SU-DHL-6 (cell line): ENCODE measurements at regions not wholly inside any gene's neighbourhood (a gene's known extent, or its start where the extent isn't known, plus 50 kb on each side); places are given as distances from the start of the nearest gene placed in this dataset.

ENCODE experiments used
- H2AFZ ChIP-seq: fragments of 200-600 bp; sonication (generic); 2 replicates; pipeline ENCODE4 v1.6.1; 2014; ENCODE audit warnings: low read depth, mild to moderate bottlenecking, moderate library complexity, mixed read lengths, antibody characterized with exemption, low read length; ENCODE audit not compliant: severe bottlenecking
- H3F3A ChIP-seq: fragments of 200-600 bp; shearing (Covaris generic); 2 replicates; pipeline ENCODE4 v1.6.0; 2016; ENCODE audit warnings: antibody characterized with exemption, mild to moderate bottlenecking; ENCODE audit not compliant: insufficient read depth
- H3K27ac ChIP-seq: fragments of 200-600 bp; sonication (generic); 2 replicates; pipeline ENCODE4 v1.5.1; 2016; ENCODE audit warnings: low read depth, mild to moderate bottlenecking, low read length, moderate library complexity, mixed read lengths
- H3K27me3 ChIP-seq: fragments of 200-600 bp; sonication (generic), shearing (Covaris generic); 2 replicates; pipeline ENCODE4 v1.6.0; 2014; ENCODE audit warnings: mild to moderate bottlenecking, low read length
- H3K36me3 ChIP-seq: fragments of 200-600 bp; sonication (generic); 2 replicates; pipeline ENCODE4 v1.6.1; 2014; ENCODE audit warnings: mild to moderate bottlenecking, low read length, mixed read lengths
- H3K4me2 ChIP-seq: fragments of 300-600, 200-600 bp; shearing (Covaris generic), sonication (generic); 2 replicates; pipeline ENCODE4 v1.6.0; 2014; ENCODE audit warnings: low read length, low read depth, mild to moderate bottlenecking; ENCODE audit not compliant: poor library complexity, severe bottlenecking
- H3K4me3 ChIP-seq: fragments of 200-600 bp; sonication (generic); 2 replicates; pipeline ENCODE4 v1.5.1; 2014; ENCODE audit warnings: antibody characterized with exemption, low read length, mild to moderate bottlenecking, mixed read lengths; ENCODE audit not compliant: insufficient read depth, poor library complexity, severe bottlenecking
- H3K79me2 ChIP-seq: fragments of 200-600 bp; sonication (generic); 2 replicates; pipeline ENCODE4 v1.6.1; 2014; ENCODE audit warnings: mild to moderate bottlenecking, low read length, moderate library complexity; ENCODE audit not compliant: insufficient read depth
- H3K9ac ChIP-seq: fragments of 200-600 bp; sonication (generic); 2 replicates; pipeline ENCODE4 v1.7.0; 2014; ENCODE audit warnings: mild to moderate bottlenecking, low read length
- H3K9me2 ChIP-seq: fragments of 200-600 bp; sonication (generic); replicated peaks from 2 replicates; pipeline ENCODE4 v1.6.1; 2014; ENCODE audit warnings: low read length; ENCODE audit not compliant: insufficient read depth
- H3K9me3 ChIP-seq: fragments of 200-600 bp; sonication (generic); 2 replicates; pipeline ENCODE4 v1.6.1; 2014; ENCODE audit warnings: low read length, mixed read lengths; ENCODE audit not compliant: insufficient read depth
- H4K20me1 ChIP-seq: fragments of 200-600 bp; sonication (generic); 2 replicates; pipeline ENCODE4 v1.6.1; 2014; ENCODE audit warnings: low read depth, mild to moderate bottlenecking, antibody characterized with exemption, low read length, moderate library complexity, mixed read lengths
- EZH2phosphoT487 ChIP-seq: fragments of 200-600 bp; sonication (generic), shearing (Covaris generic); conservative IDR thresholded peaks from 2 replicates; pipeline ENCODE4 v1.6.1; 2018; ENCODE audit warnings: mild to moderate bottlenecking, antibody characterized with exemption, low read length, moderate library complexity, mixed read lengths
- TF ChIP-seq, protein P1 (sequence below): fragments of 200-600 bp; sonication (generic); IDR thresholded peaks from one replicate; pipeline ENCODE4 v1.5.1; 2017; ENCODE audit warnings: antibody characterized with exemption, mild to moderate bottlenecking, low read length, moderate library complexity; ENCODE audit not compliant: insufficient read depth, poor library complexity, severe bottlenecking

DNA sequence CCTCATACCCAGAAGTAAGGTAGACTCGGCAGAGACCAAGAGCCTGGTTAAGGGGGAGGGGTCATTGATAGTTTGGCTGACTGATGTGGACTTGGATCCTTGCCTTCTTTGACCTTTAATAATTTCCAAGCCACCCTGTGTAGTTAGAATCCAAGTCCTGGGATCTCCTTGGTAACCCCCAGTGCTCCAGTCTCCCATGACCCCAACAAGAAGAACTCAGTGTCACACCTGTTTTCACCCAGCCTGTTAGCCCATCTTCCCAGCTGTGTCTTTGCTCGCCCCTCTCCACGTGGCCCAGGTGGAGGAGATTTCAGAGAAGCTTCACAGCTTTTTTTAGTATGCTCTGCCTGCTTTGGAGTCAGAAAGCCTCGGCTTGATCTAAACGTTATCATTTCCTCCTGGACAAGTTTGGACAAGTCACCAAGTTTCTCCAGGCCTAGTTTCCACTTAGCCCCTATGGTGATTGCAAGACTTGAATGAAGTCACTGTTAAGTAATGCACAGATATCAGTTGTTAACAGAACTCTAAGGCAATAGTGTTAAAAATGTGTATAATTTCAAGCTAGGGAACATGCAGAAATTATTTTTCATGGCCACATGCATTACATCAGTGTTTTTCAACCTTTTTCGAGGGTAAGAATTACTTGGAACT, 170.0 kb downstream of the TMEM38B start:
- no peaks in the 10 kb centered on the region for H4K20me1 ChIP-seq
- no peaks in the 10 kb centered on the region for H3K36me3 ChIP-seq
- H3K79me2 ChIP-seq: no peaks in the 10 kb centered on the region
- no peaks in the 10 kb centered on the region for H3K9me2 ChIP-seq
- no peak overlapping the region for H2AFZ ChIP-seq
- H3K4me2 ChIP-seq: no peak overlapping the region
- H3K4me3 ChIP-seq: no peak overlapping the region
- H3K9me3 ChIP-seq: no peaks in the 10 kb centered on the region
- TF ChIP-seq, protein P1, sequence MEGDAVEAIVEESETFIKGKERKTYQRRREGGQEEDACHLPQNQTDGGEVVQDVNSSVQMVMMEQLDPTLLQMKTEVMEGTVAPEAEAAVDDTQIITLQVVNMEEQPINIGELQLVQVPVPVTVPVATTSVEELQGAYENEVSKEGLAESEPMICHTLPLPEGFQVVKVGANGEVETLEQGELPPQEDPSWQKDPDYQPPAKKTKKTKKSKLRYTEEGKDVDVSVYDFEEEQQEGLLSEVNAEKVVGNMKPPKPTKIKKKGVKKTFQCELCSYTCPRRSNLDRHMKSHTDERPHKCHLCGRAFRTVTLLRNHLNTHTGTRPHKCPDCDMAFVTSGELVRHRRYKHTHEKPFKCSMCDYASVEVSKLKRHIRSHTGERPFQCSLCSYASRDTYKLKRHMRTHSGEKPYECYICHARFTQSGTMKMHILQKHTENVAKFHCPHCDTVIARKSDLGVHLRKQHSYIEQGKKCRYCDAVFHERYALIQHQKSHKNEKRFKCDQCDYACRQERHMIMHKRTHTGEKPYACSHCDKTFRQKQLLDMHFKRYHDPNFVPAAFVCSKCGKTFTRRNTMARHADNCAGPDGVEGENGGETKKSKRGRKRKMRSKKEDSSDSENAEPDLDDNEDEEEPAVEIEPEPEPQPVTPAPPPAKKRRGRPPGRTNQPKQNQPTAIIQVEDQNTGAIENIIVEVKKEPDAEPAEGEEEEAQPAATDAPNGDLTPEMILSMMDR: no peak
- no peak for TF ChIP-seq EZH2phosphoT487
- H3K27ac ChIP-seq: no peak overlapping the region
- no peak overlapping the region for H3K9ac ChIP-seq
- no peaks in the 10 kb centered on the region for H3F3A ChIP-seq
- no peaks in the 10 kb centered on the region for H3K27me3 ChIP-seq

DNA sequence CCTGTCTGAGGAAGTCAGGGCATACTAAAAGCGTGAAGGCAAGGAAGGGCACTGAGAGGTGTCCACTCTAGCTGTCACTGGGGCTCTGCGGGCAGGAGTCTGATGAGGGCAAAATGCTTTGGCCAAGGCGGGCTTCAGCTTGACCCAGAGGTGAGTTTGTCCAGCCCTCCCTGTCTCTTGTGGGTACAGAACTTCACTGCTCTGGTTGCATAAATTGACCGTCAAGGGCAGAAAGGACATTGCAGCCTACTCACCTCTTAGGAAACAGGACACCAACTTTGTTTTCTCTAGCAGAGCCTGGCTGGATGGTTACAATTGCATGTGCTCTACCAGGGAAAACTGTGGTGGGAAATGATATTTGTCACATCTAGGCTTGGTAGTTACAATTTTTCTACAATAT, 170.9 kb downstream of the TMEM38B start:
- no peak overlapping the region for H3K4me3 ChIP-seq
- H3K27me3 ChIP-seq: no peaks in the 10 kb centered on the region
- no peak overlapping the region for H3K27ac ChIP-seq
- TF ChIP-seq, protein P1: no peak
- TF ChIP-seq EZH2phosphoT487: no peak
- H3K9me2 ChIP-seq: no peaks in the 10 kb centered on the region
- H3F3A ChIP-seq: no peaks in the 10 kb centered on the region
- H3K9ac ChIP-seq: no peak overlapping the region
- no peak overlapping the region for H3K4me2 ChIP-seq
- H3K79me2 ChIP-seq: no peaks in the 10 kb centered on the region
- H3K9me3 ChIP-seq: no peaks in the 10 kb centered on the region
- H3K36me3 ChIP-seq: no peaks in the 10 kb centered on the region
- no peak overlapping the region for H2AFZ ChIP-seq
- no peaks in the 10 kb centered on the region for H4K20me1 ChIP-seq

DNA sequence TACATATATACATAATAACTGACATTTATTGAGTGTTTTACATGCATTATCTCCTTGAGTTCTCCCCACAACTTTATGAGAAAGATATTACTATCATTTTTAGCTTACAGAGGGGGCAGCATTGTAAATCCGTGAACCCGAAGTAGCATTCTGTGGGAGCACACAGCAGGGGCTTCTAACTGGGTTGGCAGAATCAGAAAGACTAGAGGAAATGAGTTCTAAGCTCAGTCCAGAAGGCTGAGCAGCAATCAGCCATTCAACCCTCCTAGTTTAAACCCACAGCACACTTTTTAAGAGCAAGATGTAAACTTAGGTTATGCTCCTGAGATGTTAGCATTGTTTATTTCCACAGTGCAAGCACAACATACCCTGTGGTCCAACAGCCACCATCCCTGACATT, 177.2 kb downstream of the TMEM38B start:
- Histone ChIP-seq H3K9me2 (no peaks in the 10 kb centered on the region), H3K27ac (no peak overlapping the region), H3K27me3 (no peaks in the 10 kb centered on the region), H3K79me2 (no peaks in the 10 kb centered on the region), H3K36me3 (no peaks in the 10 kb centered on the region), H3K9me3 (no peaks in the 10 kb centered on the region), H4K20me1 (no peaks in the 10 kb centered on the region), H3F3A (no peaks in the 10 kb centered on the region), H3K4me2 (no peak overlapping the region), H3K4me3 (no peak overlapping the region), H3K9ac (no peak overlapping the region), H2AFZ (no peak overlapping the region)
- no peak for TF ChIP-seq EZH2phosphoT487

DNA sequence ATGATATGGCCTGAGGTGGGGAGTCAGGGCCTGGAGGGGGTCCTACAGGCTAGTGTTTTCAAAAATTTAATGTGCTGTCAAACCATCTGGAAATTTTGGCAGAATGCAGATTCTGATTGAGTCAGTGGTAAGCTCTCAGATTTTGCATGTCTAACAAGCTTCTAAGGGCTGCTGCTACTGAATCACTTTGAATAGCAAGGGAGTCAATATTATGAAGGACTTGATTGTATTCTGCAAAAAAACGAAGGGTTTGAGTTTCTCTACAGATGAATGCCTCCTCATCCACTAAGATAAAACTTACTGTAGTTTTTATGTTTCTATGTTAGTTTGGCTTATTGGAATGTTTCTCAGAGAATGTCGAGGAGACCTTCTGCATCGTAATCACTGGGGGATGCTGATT, 179.5 kb downstream of the TMEM38B start:
- Histone ChIP-seq H3K9ac (no peak overlapping the region), H3K27ac (no peak overlapping the region), H3K9me2 (no peaks in the 10 kb centered on the region), H3K4me3 (no peak overlapping the region), H3K9me3 (no peaks in the 10 kb centered on the region), H3K79me2 (no peaks in the 10 kb centered on the region), H3K27me3 (no peaks in the 10 kb centered on the region), H3K36me3 (no peaks in the 10 kb centered on the region), H4K20me1 (no peaks in the 10 kb centered on the region), H3K4me2 (no peak overlapping the region), H3F3A (no peaks in the 10 kb centered on the region), H2AFZ (no peak overlapping the region)
- TF ChIP-seq, protein P1: no peak
- no peak for TF ChIP-seq EZH2phosphoT487
